ENCODE measurements at regions not wholly inside any gene's neighbourhood (a gene's known extent, or its start where the extent isn't known, plus 50 kb on each side); places are given as distances from the start of the nearest gene placed in this dataset.

DNA sequence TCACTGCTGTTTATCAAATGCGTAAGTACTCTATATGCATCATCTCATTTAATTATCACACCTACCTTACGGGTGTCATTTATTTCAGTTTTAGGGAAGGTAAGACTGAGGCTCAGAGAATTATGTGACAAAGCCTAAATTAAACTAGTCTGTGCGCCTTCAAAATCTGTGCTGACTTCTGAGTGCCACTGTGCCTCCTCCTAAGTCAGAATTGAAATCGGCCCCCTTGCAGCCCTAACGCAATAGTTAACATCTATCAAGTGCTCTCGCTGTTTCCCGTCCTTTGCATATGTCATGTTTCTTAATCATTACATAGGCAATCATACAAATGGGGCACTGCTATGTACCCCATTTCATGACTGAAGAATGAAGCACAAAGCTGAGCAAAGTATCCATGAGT, 79.0 kb upstream of the PDE10A start:
- in situ Hi-C loops (cut with HindIII; ENCODE audit: low pct_ligation_motif_present, low pct_unique_long_range_greater_than_20kb, low sequenced_read_pairs), result no loop called here
- no peak for DNase-seq

DNA sequence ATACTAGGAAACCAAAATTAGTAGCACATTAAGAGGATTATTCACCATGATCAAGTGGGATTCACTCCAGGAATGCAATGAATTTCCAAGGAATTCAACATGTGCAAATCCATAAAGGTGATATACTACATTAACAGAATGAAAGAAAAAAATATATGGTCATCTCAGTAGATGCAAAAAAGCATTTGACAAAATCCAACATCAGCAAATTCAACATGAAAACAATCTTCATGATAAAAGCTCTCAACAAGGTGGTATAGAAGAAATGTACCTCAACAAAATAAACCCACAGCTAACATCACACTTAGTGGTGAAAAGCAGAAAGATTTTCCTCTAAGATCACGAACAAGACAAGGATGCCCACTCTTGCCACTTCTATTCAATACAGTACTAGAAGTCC, 74.4 kb upstream of the PDE10A start:
- in situ Hi-C loops (cut with HindIII; ENCODE audit: low pct_ligation_motif_present, low pct_unique_long_range_greater_than_20kb, low sequenced_read_pairs), result no loop called here
- no peak for DNase-seq

DNA sequence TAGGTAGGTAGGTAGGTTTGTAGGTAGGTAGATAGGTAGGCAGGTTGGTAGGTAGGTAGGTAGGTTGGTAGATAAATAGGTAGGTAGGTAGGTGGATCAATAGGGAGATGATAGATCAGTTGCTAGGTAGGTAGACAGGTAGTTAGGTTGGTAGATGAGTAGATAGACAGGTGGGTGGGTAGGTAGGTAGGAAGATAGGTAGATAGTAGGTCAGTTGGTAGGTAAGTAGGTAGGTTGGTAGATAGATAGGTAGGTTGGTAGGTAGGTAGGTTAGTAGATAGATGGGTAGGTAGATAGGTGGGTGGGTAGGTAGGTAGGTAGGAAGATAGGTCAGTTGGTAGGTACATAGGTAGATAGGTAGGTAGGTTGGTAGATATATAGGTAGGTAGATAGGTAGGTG, 72.0 kb upstream of the PDE10A start:
- in situ Hi-C loops (cut with HindIII; ENCODE audit: low pct_ligation_motif_present, low pct_unique_long_range_greater_than_20kb, low sequenced_read_pairs), result no loop called here
- no peak for DNase-seq

DNA sequence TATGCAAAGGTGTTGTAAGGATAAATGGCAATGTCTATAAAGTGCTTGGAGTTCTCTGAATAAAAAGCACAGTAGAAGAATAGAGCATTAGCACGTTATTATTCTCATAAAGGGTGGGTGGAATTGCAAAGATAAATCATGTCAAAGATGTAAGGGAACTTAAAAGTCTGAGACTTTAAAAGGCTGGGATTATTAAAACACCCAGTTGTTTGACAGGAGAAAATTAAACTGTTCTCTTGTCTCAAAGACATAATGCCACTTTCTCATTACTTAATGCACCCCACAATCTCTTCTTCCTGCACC, 70.4 kb upstream of the PDE10A start:
- in situ Hi-C loops (cut with HindIII; ENCODE audit: low pct_ligation_motif_present, low pct_unique_long_range_greater_than_20kb, low sequenced_read_pairs), result no loop called here

GRCh38 chr6:165732696-165733488, 69.9 kb upstream of the PDE10A start:
- no peak for DNase-seq
- in situ Hi-C loops (cut with HindIII; ENCODE audit: low pct_ligation_motif_present, low pct_unique_long_range_greater_than_20kb, low sequenced_read_pairs), result no loop called here

More for the DNA sequence above, 70.4 kb upstream of the PDE10A start:
- no peak for DNase-seq

GRCh38 chr6:165729307-165729936, 66.4 kb upstream of the PDE10A start:
- in situ Hi-C loops (cut with HindIII; ENCODE audit: low pct_ligation_motif_present, low pct_unique_long_range_greater_than_20kb, low sequenced_read_pairs), result no loop called here
- DNase-seq, result peak; percentile 40

- in situ Hi-C loops (cut with HindIII; ENCODE audit: low pct_ligation_motif_present, low pct_unique_long_range_greater_than_20kb, low sequenced_read_pairs), result no loop called here
- DNase-seq, result no peak
Measured at GRCh38 chr6:165728216-165728615, 65.2 kb upstream of the PDE10A start.

DNA sequence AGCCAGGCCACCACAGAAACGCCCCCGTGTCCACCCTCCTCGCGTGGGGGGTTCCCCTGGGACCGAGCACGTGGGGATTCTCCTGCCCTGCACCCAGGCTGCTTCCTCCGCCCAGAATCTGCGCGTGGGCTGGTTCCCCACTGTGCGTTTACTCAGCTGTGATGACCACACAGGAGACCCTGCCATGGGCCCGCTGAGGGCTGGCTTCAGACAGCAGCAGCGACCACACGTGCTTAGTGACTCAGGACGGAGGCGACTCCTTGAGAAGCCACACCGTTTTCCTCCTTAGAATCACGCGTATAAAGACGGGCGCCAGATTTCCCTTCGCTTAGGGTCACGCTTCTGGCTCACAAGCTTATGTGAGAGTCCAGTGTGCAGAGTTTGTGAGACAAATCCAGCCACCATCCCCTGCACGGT, 63.9 kb upstream of the PDE10A start:
- no peak for DNase-seq
- in situ Hi-C loops (cut with HindIII; ENCODE audit: low pct_ligation_motif_present, low pct_unique_long_range_greater_than_20kb, low sequenced_read_pairs), result no loop called here

DNA sequence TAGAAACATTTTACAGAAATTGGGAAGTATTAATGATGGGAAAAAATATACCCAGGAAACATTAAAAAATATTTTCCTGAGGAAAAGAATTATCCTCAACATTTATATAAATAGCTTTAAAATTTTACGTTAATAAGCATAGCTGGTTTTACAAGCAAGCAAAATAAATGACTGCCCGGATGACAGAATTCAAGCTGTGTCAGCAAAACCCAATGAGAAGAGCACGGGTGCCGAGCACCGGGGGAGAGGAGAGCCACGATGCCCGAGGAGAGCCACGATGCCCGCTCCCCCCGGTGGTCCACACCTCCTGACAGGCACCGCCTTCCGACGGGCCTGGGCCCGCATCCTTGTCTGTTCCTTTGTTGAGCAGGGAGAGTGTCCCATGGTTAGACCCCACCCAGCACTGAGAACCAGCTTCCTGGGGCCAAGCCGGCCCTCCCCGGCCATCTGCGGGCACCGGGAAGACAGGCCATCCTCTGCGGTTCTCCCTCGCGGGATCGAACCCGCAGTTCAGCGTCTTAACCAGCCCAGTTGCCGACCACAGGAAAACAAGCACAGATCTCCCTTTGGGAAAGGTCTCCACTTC, 63.3 kb upstream of the PDE10A start:
- in situ Hi-C loops (cut with HindIII; ENCODE audit: low pct_ligation_motif_present, low pct_unique_long_range_greater_than_20kb, low sequenced_read_pairs), result no loop called here
- no peak for DNase-seq

- peak; percentile 19 for DNase-seq
- in situ Hi-C loops (cut with HindIII; ENCODE audit: low pct_ligation_motif_present, low pct_unique_long_range_greater_than_20kb, low sequenced_read_pairs), result no loop called here
Measured at GRCh38 chr6:165725201-165725600, 62.2 kb upstream of the PDE10A start.

DNA sequence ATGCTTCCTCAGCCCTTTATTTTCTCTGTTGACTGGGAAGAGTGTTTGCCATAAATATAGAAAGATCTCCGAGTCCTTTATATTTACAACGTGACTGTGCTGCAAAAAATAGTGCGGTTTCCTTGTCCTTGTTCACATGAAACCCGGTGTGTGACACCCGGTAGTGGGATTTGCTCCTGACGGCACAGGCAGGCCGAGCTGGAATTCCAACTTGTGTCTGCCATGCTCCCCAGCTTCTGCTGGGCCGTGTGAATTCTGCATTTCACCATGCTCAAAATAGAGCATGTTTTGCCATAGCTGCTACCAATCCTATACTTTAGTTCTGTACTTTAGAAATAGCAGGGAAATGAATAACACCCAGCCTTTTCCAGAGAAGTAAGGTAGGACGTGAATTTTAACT, 60.3 kb upstream of the PDE10A start:
- in situ Hi-C loops (cut with HindIII; ENCODE audit: low pct_ligation_motif_present, low pct_unique_long_range_greater_than_20kb, low sequenced_read_pairs), result no loop called here
- DNase-seq, result no peak

DNA sequence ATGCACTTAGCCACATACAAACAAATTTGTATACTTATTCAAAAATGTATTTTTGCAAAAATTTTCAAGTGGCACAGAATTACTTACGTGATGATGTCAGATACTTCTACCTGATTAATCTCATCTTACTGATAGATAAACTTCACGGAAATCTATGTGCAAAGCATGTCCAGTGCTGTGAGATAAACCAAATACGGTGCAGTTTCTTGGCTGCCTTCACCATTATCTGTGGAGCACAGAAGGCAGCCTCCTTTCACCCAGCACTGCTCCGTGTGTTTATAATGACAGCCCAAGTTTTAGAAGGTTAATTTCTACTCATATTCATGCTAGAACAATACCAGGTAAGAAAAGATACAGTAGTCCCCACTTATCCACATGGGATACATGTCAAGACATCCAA, 59.0 kb upstream of the PDE10A start:
- no peak for DNase-seq
- in situ Hi-C loops (cut with HindIII; ENCODE audit: low pct_ligation_motif_present, low pct_unique_long_range_greater_than_20kb, low sequenced_read_pairs), result no loop called here

- in situ Hi-C loops (cut with HindIII; ENCODE audit: low pct_ligation_motif_present, low pct_unique_long_range_greater_than_20kb, low sequenced_read_pairs), result no loop called here
- DNase-seq, result no peak
Measured at GRCh38 chr6:165721356-165721755, 58.3 kb upstream of the PDE10A start.

DNA sequence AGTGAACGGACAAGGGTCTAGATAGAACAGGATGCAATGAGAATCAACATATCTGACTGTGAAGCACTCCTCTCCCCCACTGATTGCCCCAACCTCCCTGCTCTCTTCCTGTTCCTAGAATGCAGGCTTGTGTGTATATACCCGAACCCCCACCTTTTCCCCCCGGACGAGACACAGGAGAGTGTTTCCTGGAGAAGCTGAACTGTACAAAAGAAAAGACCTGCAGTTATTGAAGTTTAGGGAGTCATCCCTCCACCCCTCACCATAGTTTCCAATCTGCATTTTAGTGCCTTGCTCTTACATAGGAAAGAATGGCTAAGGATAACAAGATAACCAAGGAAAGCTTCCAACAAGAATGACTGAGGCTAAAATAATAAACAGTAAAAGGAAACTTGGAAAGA, 55.5 kb upstream of the PDE10A start:
- DNase-seq, result peak; percentile 29
- in situ Hi-C loops (cut with HindIII; ENCODE audit: low pct_ligation_motif_present, low pct_unique_long_range_greater_than_20kb, low sequenced_read_pairs), result no loop called here

- in situ Hi-C loops (cut with HindIII; ENCODE audit: low pct_ligation_motif_present, low pct_unique_long_range_greater_than_20kb, low sequenced_read_pairs), result no loop called here
- DNase-seq, result peak; percentile 85
Measured at GRCh38 chr6:165717732-165718465, 54.9 kb upstream of the PDE10A start.

- in situ Hi-C loops (cut with HindIII; ENCODE audit: low pct_ligation_motif_present, low pct_unique_long_range_greater_than_20kb, low sequenced_read_pairs), result no loop called here
- DNase-seq, result peak; percentile 18
Measured at GRCh38 chr6:165716886-165717285, 53.8 kb upstream of the PDE10A start.

GRCh38 chr6:165715428-165715827, 52.4 kb upstream of the PDE10A start:
- in situ Hi-C loops (cut with HindIII; ENCODE audit: low pct_ligation_motif_present, low pct_unique_long_range_greater_than_20kb, low sequenced_read_pairs), result no loop called here
- DNase-seq, result no peak

DNA sequence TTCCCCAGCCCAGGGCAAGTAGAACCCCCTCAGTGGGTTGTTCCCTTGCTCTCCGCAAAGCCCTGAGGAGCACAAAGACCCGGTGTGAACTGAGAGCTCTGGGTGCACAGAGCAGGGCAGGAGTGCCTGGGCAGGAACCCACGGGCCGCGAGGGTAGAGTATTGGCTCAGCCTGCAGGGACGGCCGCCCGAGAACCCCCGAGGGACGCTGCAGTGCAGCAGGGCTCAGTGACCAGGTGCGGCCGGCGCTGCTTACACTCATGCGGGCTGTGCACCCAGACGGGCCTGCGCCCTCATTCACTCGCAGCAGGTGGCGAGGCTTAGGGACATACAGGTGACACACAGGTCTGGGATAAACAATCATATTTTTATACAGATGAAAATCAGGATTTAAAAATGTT, 51.9 kb upstream of the PDE10A start:
- in situ Hi-C loops (cut with HindIII; ENCODE audit: low pct_ligation_motif_present, low pct_unique_long_range_greater_than_20kb, low sequenced_read_pairs), result no loop called here
- no peak for DNase-seq

GRCh38 chr6:165713845-165714466, 50.9 kb upstream of the PDE10A start:
- in situ Hi-C loops (cut with HindIII; ENCODE audit: low pct_ligation_motif_present, low pct_unique_long_range_greater_than_20kb, low sequenced_read_pairs), result no loop called here
- no peak for DNase-seq

All from ACHN (cell line).